ENCODE measurements at regions not wholly inside any gene's neighbourhood (a gene's known extent, or its start where the extent isn't known, plus 50 kb on each side); places are given as distances from the start of the nearest gene placed in this dataset.

- H3K36me3 ChIP-seq = no peaks in the 10 kb centered on the region
- H3K4me3 ChIP-seq (replicated peaks in 1 of 3) = no peak overlapping the region
- no peaks in the 10 kb centered on the region for H3K27me3 ChIP-seq
- TF ChIP-seq CTCF (IDR thresholded peaks at IDR 0.05) (no peak), POLR2A (IDR thresholded peaks at IDR 0.05) (no peak)
- intact Hi-C loops (cut with DNase I) = no loop called here
- H3K4me1 ChIP-seq = no peaks in the 10 kb centered on the region
- H3K9me3 ChIP-seq = no peaks in the 10 kb centered on the region
- H3K27ac ChIP-seq = no peak overlapping the region
- DNase-seq = no peak
- 75 to 85% methylated on average over 4 of the region's 4 CpGs for WGBS, 2 donors
Observed at GRCh38 chr12:46917821-46918220, 92.0 kb upstream of the SLC38A4 start.

DNA sequence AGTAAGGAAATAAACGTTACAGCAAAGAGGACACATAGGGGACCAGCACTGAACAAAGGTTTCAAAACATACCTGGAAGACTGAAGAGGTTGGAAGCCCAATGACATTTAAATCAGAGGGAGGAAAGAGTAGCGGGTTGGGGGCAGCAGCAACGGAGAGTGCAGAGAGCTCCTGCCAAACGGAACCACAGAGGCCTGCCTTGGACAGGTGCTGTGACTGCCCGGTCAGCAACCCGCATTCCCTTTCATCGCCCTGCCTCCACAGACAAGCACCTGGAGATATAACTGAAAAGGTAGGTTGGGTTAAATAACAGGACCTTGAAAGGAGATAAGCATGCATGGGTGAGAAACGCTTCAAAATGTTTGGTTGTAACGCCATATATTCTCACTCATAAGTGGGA, 92.8 kb upstream of the SLC38A4 start:
- Histone ChIP-seq H3K27ac (no peak overlapping the region), H3K36me3 (no peaks in the 10 kb centered on the region), H3K27me3 (no peaks in the 10 kb centered on the region), H3K4me1 (no peaks in the 10 kb centered on the region), H3K4me3 (replicated peaks in 1 of 3) (no peak overlapping the region), H3K9me3 (no peaks in the 10 kb centered on the region)
- 84 to 87% methylated on average over 9 of the region's 9 CpGs for WGBS, 2 donors
- intact Hi-C loops (cut with DNase I) = no loop called here
- no peak for DNase-seq
- no peak for TF ChIP-seq CTCF (IDR thresholded peaks at IDR 0.05)
- TF ChIP-seq POLR2A (IDR thresholded peaks at IDR 0.05) = no peak

DNA sequence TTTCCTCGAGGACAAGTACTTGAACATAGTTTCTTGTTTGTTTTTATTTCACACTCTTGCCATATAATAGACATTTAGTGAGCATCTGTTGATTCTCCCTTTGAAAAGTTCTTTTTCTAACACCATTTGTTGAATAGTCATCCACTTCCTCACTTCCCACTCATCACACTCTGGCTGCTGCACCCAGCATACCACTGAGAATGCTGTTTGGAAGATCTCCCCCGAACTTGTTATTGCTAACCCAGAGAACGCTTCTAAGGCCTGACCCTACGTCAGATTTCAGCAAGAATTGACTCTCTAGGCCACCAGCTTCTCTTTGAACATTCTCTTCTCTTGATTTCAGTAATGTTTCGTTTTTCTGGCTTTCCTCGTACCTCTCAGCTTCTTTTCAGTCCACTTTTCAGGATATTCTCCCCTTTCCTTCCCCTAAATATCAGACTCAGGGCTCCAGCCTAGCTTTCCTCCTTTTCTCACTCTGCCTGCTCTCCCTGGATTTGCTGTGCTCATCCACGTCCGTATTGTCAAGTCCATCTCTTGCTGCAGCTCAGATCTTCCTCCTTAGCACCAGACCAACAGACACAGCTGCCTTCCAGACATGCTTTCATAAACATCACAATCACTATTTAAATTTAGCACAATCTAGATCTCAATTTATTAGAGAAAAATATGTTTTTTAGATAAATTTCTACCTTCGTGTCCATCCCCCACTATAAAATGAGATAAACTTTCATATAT, 94.0 kb upstream of the SLC38A4 start:
- TF ChIP-seq POLR2A (IDR thresholded peaks at IDR 0.05) = no peak
- TF ChIP-seq CTCF (IDR thresholded peaks at IDR 0.05) = no peak
- Histone ChIP-seq H3K4me3 (replicated peaks in 1 of 3) (no peak overlapping the region), H3K27me3 (no peaks in the 10 kb centered on the region), H3K4me1 (no peaks in the 10 kb centered on the region), H3K9me3 (no peaks in the 10 kb centered on the region), H3K27ac (no peak overlapping the region), H3K36me3 (no peaks in the 10 kb centered on the region)
- 82% methylated on average over 9 of the region's 9 CpGs for WGBS, 2 donors
- no peak for DNase-seq
- intact Hi-C loops (cut with DNase I) = no loop called here

DNA sequence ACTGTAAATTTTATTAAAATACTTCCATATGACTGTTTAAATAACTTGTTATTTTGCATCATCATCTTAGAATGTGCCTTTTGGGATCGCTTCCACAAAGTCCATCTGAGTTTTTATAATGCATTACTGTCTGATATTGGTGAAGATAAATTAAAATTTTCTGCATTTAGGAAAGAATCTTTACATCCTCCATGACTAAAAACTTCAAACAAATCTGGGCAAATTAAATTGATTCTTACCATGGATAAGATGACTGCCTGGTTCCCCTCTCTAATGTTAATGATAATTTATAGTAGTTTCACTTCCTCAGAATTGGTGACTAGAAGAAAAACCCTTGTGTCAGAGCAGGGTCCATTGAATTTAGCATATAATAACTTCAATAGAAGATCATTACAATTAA, 94.7 kb upstream of the SLC38A4 start:
- intact Hi-C loops (cut with DNase I) = no loop called here
- TF ChIP-seq POLR2A (IDR thresholded peaks at IDR 0.05) (no peak), CTCF (IDR thresholded peaks at IDR 0.05) (no peak)
- Histone ChIP-seq H3K27me3 (no peaks in the 10 kb centered on the region), H3K4me1 (no peaks in the 10 kb centered on the region), H3K4me3 (replicated peaks in 1 of 3) (no peak overlapping the region), H3K27ac (no peak overlapping the region), H3K36me3 (no peaks in the 10 kb centered on the region), H3K9me3 (no peaks in the 10 kb centered on the region)
- 94 to 96% methylated on average over 1 of the region's 1 CpG for WGBS, 2 donors
- DNase-seq = no peak

DNA sequence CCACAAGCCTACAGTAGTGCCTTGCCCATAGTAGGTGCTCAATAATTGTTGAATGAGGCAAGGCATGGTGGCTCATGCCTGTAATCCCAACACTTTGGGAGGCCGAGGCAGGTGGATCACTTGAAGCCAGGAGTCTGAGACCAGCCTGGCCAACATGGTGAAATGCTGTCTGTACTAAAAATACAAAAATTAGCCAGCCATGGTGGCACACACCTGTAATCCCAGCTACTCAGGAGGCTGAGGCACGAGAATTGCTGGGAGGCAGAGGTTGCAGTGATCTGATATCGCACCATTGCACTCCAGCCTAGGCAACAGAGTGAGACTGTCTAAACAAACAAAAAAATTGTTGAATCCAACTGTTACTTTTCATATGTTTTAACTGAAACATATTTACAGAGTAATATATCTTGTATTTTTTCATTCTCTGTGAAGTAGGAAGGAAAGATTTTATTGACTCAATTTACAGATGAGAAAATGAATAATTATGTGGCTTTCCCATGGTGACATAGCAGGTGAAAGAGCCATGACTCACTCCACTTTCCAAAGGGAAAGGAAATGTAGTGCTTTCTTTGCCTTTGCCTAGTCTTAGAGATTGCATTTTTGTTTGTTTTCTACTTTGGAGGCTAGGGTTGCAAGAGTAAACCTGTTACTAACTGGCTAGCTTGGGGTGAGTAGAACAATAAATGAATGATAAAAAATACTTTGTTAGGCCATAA, 95.4 kb upstream of the SLC38A4 start:
- Histone ChIP-seq H3K4me1 (no peaks in the 10 kb centered on the region), H3K27ac (no peak overlapping the region), H3K27me3 (no peaks in the 10 kb centered on the region), H3K4me3 (replicated peaks in 1 of 3) (no peak overlapping the region), H3K9me3 (no peaks in the 10 kb centered on the region), H3K36me3 (no peaks in the 10 kb centered on the region)
- WGBS, 2 donors = 87 to 97% methylated on average over 3 of the region's 3 CpGs
- TF ChIP-seq CTCF (IDR thresholded peaks at IDR 0.05) (no peak), POLR2A (IDR thresholded peaks at IDR 0.05) (no peak)
- intact Hi-C loops (cut with DNase I) = no loop called here
- no peak for DNase-seq

All from thyroid gland (tissue), 4 donors.